ENCODE measurements at regions not wholly inside any gene's neighbourhood (a gene's known extent, or its start where the extent isn't known, plus 50 kb on each side); places are given as distances from the start of the nearest gene placed in this dataset.

- no peak for TF ChIP-seq POLR2AphosphoS5 (IDR thresholded peaks at IDR 0.05)
- no peak for TF ChIP-seq POLR2A (IDR thresholded peaks at IDR 0.05)
- no peak for TF ChIP-seq CTCF (IDR thresholded peaks at IDR 0.05)
Observed at GRCh38 chr6:16932920-16933319, 168.9 kb upstream of the STMND1 start.
